Fibroblast of gingiva (primary cell): ENCODE measurements at regions not wholly inside any gene's neighbourhood (a gene's known extent, or its start where the extent isn't known, plus 50 kb on each side); places are given as distances from the start of the nearest gene placed in this dataset.
"Not testable (repeated sequence)": the region's sequence is repeated elsewhere in the genome, so short reads cannot be mapped to it uniquely, and the experiment has no call there.

Experiments
- DNase-seq: peaks from one replicate; pipeline ENCODE4 v3.0.0-alpha.2; 2011; ENCODE audit warnings: low read depth

- DNase-seq: no peak
Measured at GRCh38 chr10:80697926-80698325, 160.2 kb downstream of the SH2D4B start.

- DNase-seq: peak; percentile 44
Measured at GRCh38 chr10:80699602-80700039, 161.9 kb downstream of the SH2D4B start.

- no peak for DNase-seq
Measured at GRCh38 chr10:80700252-80700651, 162.6 kb downstream of the SH2D4B start.

- no peak for DNase-seq
Measured at GRCh38 chr10:80700760-80701444, 163.2 kb downstream of the SH2D4B start.

DNA sequence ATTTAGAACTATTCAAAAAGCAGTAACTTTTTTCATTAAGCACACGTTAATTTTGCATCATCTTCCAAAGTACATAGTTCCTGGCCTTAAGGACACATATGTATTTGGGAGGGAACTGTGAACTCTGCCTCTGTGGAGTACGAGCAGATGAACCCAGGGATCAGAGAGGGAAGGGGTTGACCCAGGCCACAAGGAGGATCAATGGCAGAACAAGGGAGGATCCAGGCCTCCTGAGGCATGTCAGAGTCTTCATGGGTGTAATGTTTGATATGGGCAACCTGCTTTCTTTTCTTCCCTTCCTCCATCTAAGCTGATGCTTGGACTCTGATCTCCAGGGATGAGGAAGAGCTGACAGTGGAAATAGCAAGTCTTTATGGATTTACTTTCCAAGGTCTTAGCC, 164.0 kb downstream of the SH2D4B start:
- no peak for DNase-seq

- DNase-seq: no peak
Measured at GRCh38 chr10:80702143-80702542, 164.4 kb downstream of the SH2D4B start.

DNA sequence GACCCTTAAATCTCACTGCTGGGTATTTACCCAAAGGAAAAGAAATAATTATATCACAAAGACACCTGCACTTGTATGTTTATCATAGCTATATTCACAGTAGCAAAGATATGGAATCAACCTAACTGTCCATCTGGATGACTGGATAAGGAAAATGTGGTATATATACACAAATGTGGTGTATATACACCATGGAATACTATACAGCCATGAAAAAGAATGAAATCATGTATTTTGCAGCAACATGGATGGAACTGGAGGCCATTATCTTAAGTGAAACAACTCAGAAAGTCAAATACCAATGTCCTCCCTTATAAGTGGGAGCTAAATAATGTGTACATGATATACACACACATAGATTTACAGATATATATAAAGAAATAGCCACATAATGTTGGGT, 168.2 kb downstream of the SH2D4B start:
- DNase-seq: no peak

DNA sequence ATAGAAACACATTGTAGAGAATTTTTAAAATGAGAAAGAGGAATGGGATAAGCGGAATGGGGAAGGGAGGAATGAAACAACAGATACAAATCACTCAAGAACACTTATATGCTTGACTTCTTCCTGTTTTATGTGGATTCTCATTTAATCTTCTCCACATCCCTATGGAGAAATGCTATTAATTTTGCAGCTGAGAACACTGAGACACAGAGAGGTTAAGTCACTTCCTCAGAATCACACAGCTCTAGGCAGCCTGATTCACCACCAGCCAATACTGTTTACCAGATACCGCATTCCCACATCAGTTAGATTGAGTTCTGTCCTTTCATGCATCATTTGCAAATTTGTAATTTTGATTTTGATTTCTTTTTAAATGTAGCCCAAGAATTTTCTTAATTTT, 170.5 kb downstream of the SH2D4B start:
- DNase-seq: no peak

- DNase-seq: no peak
Measured at GRCh38 chr10:80708808-80709207, 171.1 kb downstream of the SH2D4B start.

- no peak for DNase-seq
Measured at GRCh38 chr10:80709866-80710265, 172.2 kb downstream of the SH2D4B start.

DNA sequence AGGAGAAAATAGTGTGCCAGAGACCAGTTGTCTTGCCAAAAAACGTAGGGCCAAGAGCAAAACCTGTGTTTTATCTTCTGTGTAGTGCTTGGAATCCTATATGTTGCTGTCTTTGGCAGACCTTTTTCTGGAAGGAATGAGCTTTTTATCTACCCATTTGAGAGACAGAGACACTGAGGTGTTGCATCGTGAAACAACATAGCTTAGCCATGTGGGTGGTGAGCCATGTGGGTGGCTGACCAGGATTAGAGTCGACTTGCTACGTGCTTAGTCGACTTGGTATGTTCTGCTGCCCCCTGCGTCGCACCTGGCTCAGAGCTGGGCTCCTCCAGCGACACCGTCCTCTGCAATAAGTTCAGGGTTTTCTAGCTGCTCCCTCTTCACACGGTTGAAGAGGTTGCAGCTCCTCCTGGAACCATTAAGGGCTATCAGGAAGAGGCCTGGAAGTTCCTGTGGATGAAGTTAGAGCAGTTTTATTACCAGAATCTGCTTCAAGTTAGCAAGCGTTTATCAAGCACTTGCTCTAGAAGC, 175.8 kb downstream of the SH2D4B start:
- no peak for DNase-seq

GRCh38 chr10:80714566-80714965, 176.9 kb downstream of the SH2D4B start:
- DNase-seq: no peak

- no peak for DNase-seq
Measured at GRCh38 chr10:80718024-80718423, 180.3 kb downstream of the SH2D4B start.

- no peak for DNase-seq
Measured at GRCh38 chr10:80719935-80720334, 182.2 kb downstream of the SH2D4B start.

GRCh38 chr10:80720549-80720948, 182.8 kb downstream of the SH2D4B start:
- DNase-seq: no peak

DNA sequence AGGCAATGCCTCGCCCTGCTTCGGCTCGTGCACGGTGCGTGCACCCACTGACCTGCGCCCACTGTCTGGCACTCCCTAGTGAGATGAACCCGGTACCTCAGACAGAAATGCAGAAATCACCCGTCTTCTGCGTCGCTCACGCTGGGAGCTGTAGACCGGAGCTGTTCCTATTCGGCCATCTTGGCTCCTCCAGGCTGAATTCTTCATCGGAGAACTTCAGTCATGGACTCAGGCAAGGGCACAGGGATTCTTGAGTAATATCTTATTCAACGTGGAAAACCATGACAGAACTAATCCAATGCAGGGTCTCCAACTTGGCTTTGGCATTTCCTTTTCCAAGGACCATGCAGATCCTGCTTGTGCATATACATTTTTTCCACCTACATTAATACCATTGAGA, 190.7 kb downstream of the SH2D4B start:
- DNase-seq: not testable (repeated sequence)

- DNase-seq: no peak
Measured at GRCh38 chr10:80729896-80730295, 192.2 kb downstream of the SH2D4B start.

- DNase-seq: no peak
Measured at GRCh38 chr10:80730522-80730921, 192.8 kb downstream of the SH2D4B start.

DNA sequence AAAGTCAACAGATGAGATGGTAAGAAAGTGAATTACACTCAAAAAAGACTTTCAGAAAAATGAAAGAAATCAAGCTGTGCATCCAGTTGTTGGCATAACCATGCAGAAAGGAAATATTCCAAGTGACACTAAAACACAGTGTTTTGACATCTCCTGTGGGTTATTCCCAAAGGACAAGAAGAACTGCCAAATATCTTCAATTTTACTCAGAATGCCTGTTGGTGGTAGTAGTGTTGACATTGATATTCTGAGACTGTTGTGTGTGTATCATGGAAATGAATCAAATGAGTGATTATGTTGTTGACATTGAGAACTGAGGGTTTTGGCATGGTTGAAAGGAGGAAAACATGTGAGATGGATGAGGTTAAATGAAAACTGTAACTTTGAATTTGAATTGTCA, 196.9 kb downstream of the SH2D4B start:
- no peak for DNase-seq

- DNase-seq: no peak
Measured at GRCh38 chr10:80737209-80737608, 199.5 kb downstream of the SH2D4B start.

DNA sequence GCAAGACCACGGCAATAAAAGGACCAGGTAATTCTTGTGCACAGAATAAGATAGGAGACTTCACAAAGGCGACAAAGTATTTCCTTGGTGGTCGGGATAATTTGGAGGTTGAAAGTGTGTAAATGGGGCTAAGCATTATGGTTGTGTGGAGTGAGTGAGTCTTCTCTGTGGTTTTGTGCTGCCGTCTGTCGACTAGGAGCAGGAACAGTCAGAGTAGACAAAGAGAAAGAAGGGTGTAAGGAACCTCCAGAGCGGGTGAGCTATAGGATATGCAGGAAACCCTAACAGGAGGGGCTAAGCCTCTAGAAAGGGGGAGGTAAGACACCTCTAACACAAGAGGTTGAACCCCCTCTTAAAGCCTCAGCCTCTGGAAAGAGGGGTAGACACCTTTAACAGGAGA, 201.6 kb downstream of the SH2D4B start:
- DNase-seq: no peak

- DNase-seq: no peak
Measured at GRCh38 chr10:80739963-80740715, 202.4 kb downstream of the SH2D4B start.

DNA sequence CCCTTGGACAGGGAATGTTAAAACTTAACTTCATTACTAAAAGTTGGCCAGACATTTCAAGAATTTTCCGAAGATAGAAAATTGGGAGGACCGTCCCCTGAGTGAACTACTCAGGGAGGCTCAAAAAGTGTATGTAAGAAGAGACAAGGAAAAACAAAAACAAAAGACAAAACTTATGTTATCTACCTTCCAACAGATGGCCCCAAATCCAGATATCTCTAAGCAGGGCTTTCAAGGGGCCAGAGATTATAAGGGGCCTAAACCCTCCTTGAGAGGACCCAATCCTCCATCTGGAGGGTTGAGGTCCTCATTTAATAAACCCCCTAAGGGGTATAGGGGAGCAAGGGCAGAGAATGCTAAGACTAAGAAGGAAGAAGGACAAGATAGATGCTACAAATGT, 203.6 kb downstream of the SH2D4B start:
- DNase-seq: no peak
